PC-9 (cell line): ENCODE measurements at regions not wholly inside any gene's neighbourhood (a gene's known extent, or its start where the extent isn't known, plus 50 kb on each side); places are given as distances from the start of the nearest gene placed in this dataset.
"Not testable (repeated sequence)": the region's sequence is repeated elsewhere in the genome, so short reads cannot be mapped to it uniquely, and the experiment has no call there.

ENCODE experiments used
- BruUV-seq: library from RNA; stranded (reverse); fragments of 400-500 nt; replicated peaks from 2 replicates; lab custom pipeline; 2021; lab: Mats Ljungman, UMichigan
- CTCF ChIA-PET: fragments of 300-600 bp; sonication (Branson Sonifier 250); formaldehyde crosslinking; loops from one replicate; lab custom pipeline; 2022; ENCODE audit warnings: antibody characterized with exemption; lab: Charles Lee
- POLR2A ChIA-PET: fragments of 300-600 bp; sonication (Branson Sonifier 250); formaldehyde crosslinking; loops from one replicate; lab custom pipeline; 2022; ENCODE audit warnings: antibody characterized with exemption; ENCODE audit not compliant: unreplicated experiment; lab: Charles Lee
- DNase-seq, 2 experiments: peaks; one replicate each; pipeline versions ENCODE4 v3.0.0 to v3.0.0-alpha.2; 2015 to 2022; ENCODE audit warnings: mixed read lengths in 1 of 2
- H2AFZ ChIP-seq: fragments of 200-600 bp; sonication (generic); 2 replicates; pipeline ENCODE4 v1.8.1; 2017; ENCODE audit warnings: antibody characterized with exemption
- H3F3A ChIP-seq: fragments of 200-600 bp; sonication (generic); 2 replicates; pipeline ENCODE4 v1.8.1; 2017; ENCODE audit warnings: antibody characterized with exemption, mild to moderate bottlenecking, low read depth; ENCODE audit not compliant: insufficient read depth
- H3K27ac ChIP-seq: fragments of 200-600 bp; sonication (generic); 2 replicates; pipeline ENCODE4 v1.6.1; 2016; ENCODE audit warnings: mixed run types
- H3K27me3 ChIP-seq: fragments of 200-600 bp; sonication (generic); 2 replicates; pipeline ENCODE4 v1.6.1; 2016; ENCODE audit warnings: low read depth, mixed run types; ENCODE audit not compliant: insufficient read depth
- H3K36me3 ChIP-seq: fragments of 200-600 bp; sonication (generic); 2 replicates; pipeline ENCODE4 v1.6.1; 2016; ENCODE audit warnings: low read depth, mixed run types
- H3K4me1 ChIP-seq: fragments of 200-600 bp; sonication (generic); replicated peaks from 2 replicates; pipeline ENCODE4 v1.6.1; 2016; ENCODE audit warnings: mixed run types; ENCODE audit not compliant: insufficient read depth
- H3K4me2 ChIP-seq: fragments of 200-600 bp; sonication (generic); 2 replicates; pipeline ENCODE4 v1.6.1; 2017; ENCODE audit warnings: mixed run types
- H3K4me3 ChIP-seq: fragments of 200-600 bp; sonication (generic); 2 replicates; pipeline ENCODE4 v1.6.1; 2016; ENCODE audit warnings: mixed run types
- H3K79me2 ChIP-seq: fragments of 200-600 bp; sonication (generic); 2 replicates; pipeline ENCODE4 v1.6.1; 2017; ENCODE audit warnings: low read depth, mixed run types
- H3K9me2 ChIP-seq: fragments of 200-600 bp; sonication (generic); 2 replicates; pipeline ENCODE4 v1.8.1; 2017; ENCODE audit warnings: mild to moderate bottlenecking; ENCODE audit not compliant: insufficient read depth
- H3K9me3 ChIP-seq: fragments of 200-600 bp; sonication (generic); 2 replicates; pipeline ENCODE4 v1.8.1; 2016; ENCODE audit warnings: low read depth; ENCODE audit not compliant: insufficient read depth
- H4K20me1 ChIP-seq: fragments of 200-600 bp; sonication (generic); 2 replicates; pipeline ENCODE4 v1.8.1; 2017; ENCODE audit not compliant: insufficient read depth
- EZH2 ChIP-seq: fragments of 200-600 bp; sonication (generic); IDR thresholded peaks from 2 replicates; pipeline ENCODE4 v1.8.0; 2017; ENCODE audit warnings: antibody characterized with exemption, low read depth
- intact Hi-C: fragments of 100-400 bp; cut with micrococcal nuclease; formaldehyde crosslinking; loops from one replicate; pipeline ENCODE4 v1.10.0; 2022; ENCODE audit not compliant: unreplicated experiment
- TF ChIP-seq, protein P1 (sequence below): fragments of 200-600 bp; sonication (generic); conservative IDR thresholded peaks from 2 replicates; pipeline ENCODE4 v1.6.1; 2017; ENCODE audit warnings: mixed run types, antibody characterized with exemption, mild to moderate bottlenecking, moderate library complexity

DNA sequence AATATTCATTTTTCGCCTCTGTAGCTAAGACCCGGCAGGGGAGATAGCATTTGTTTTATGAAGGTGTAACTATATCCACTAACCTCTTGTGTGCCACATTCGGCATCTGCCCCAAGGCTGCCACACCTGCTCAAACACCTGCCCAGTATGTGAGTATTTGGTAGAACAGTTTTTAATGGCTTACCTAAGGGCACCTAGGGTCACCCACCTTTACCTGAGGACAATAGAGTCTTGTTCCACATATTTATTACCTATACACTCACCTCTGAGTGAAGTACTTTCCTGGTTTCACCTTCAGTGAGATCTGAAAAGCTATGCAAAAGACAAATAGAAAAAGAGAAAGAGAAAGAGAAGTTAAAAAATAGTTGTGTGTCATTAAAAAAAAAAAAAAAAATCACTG, 68.0 kb upstream of the PIP5K1B start:
- Histone ChIP-seq H2AFZ (no peak overlapping the region), H3K4me3 (no peak overlapping the region), H3F3A (no peaks in the 10 kb centered on the region), H3K9me3 (no peaks in the 10 kb centered on the region), H3K9me2 (no peaks in the 10 kb centered on the region), H3K27me3 (peaks cover 24% of the 10 kb centered on the region), H3K27ac (no peak overlapping the region), H3K4me1 (no peaks in the 10 kb centered on the region), H4K20me1 (no peaks in the 10 kb centered on the region; the same call in none of the 2 replicates), H3K79me2 (no peaks in the 10 kb centered on the region), H3K4me2 (no peak overlapping the region), H3K36me3 (no peaks in the 10 kb centered on the region)
- no peak for TF ChIP-seq EZH2
- TF ChIP-seq, protein P1, sequence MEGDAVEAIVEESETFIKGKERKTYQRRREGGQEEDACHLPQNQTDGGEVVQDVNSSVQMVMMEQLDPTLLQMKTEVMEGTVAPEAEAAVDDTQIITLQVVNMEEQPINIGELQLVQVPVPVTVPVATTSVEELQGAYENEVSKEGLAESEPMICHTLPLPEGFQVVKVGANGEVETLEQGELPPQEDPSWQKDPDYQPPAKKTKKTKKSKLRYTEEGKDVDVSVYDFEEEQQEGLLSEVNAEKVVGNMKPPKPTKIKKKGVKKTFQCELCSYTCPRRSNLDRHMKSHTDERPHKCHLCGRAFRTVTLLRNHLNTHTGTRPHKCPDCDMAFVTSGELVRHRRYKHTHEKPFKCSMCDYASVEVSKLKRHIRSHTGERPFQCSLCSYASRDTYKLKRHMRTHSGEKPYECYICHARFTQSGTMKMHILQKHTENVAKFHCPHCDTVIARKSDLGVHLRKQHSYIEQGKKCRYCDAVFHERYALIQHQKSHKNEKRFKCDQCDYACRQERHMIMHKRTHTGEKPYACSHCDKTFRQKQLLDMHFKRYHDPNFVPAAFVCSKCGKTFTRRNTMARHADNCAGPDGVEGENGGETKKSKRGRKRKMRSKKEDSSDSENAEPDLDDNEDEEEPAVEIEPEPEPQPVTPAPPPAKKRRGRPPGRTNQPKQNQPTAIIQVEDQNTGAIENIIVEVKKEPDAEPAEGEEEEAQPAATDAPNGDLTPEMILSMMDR: no peak
- no peak for DNase-seq
- no TSS peak for BruUV-seq
- ChIA-PET POLR2A (no interaction called here), CTCF (no interaction called here)
- intact Hi-C loops: no loop called here

DNA sequence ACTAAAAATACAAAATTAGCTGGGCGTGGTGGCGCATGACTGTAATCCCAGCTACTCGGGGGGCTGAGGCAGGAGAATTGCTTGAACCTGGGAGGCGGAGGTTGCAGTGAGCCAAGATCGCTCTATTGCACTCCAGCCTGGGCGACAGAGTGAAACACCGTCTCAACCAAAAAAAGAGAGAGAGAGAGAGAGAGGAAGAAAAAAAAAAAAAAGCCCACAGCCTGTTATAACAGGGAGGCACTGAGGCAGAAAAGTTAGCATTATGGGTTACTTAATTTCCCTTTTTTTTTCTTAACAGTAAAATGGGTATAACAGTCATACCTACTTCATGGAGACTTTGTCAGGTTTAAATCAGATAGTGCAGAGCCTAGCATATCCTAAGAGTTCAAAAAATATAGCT, 65.8 kb upstream of the PIP5K1B start:
- H3K4me1 ChIP-seq, H3K9me2 ChIP-seq, H3K79me2 ChIP-seq, intact Hi-C loops, H3K27ac ChIP-seq, H2AFZ ChIP-seq, H3K4me3 ChIP-seq, H3K36me3 ChIP-seq, CTCF ChIA-PET, BruUV-seq, POLR2A ChIA-PET, H3K4me2 ChIP-seq, H4K20me1 ChIP-seq, H3F3A ChIP-seq, DNase-seq, H3K9me3 ChIP-seq: not testable (repeated sequence)
- peaks cover 35% of the 10 kb centered on the region for H3K27me3 ChIP-seq

DNA sequence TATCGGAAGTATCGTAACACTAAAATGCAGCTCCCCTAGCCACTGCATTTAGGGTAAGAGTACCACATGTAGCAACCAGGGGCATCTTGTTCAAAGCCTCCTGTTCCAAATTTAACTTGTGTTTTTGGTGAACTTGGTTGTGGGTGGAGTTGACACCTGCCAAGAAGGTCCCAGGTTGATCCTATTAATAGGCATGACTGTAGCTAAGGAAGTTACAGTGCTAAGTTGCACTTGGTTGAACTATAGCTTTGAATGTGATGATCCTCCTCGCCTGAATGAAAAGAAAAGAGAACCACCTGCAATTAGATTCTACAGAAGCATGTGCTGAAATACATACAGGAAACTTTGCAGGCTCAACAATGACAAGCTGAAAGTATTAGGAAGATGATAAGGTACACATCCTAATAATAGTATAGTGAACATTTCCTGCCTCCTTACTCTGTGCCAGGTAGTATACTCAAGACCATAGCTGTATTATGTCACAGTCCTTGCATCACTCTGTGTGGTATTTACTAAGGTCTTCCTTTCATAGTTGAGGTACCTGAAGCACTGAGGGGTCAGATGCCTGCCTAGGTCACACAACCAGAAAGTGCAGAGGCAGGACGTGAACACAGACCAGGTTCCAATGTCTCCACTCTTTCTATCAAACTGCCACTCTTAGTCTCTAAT, 64.5 kb upstream of the PIP5K1B start:
- Histone ChIP-seq H3K4me2 (no peak overlapping the region), H3K27me3 (peaks cover 44% of the 10 kb centered on the region), H3K4me3 (no peak overlapping the region), H3K27ac (no peak overlapping the region), H3K9me2 (no peaks in the 10 kb centered on the region), H4K20me1 (no peaks in the 10 kb centered on the region; the same call in none of the 2 replicates), H3K79me2 (no peaks in the 10 kb centered on the region), H3K9me3 (no peaks in the 10 kb centered on the region), H3K4me1 (no peaks in the 10 kb centered on the region), H2AFZ (no peak overlapping the region), H3K36me3 (no peaks in the 10 kb centered on the region), H3F3A (no peaks in the 10 kb centered on the region)
- no TSS peak for BruUV-seq
- no peak for TF ChIP-seq EZH2
- TF ChIP-seq, protein P1: no peak
- DNase-seq: no peak
- intact Hi-C loops: no loop called here
- POLR2A ChIA-PET: no interaction called here
- CTCF ChIA-PET: no interaction called here
